BLaER1 (cell line): ENCODE measurements at regions not wholly inside any gene's neighbourhood (a gene's known extent, or its start where the extent isn't known, plus 50 kb on each side); places are given as distances from the start of the nearest gene placed in this dataset.

Source experiments
- H3K27ac ChIP-seq: shearing (Covaris generic); formaldehyde crosslinking; 2 replicates; pipeline ENCODE4 v1.8.1; 2022
- H3K27me3 ChIP-seq: shearing (Covaris generic); formaldehyde crosslinking; 2 replicates; pipeline ENCODE4 v1.8.1; 2022
- H3K36me3 ChIP-seq: shearing (Covaris generic); formaldehyde crosslinking; 2 replicates; pipeline ENCODE4 v1.8.1; 2022
- H3K4me1 ChIP-seq: shearing (Covaris generic); formaldehyde crosslinking; 2 replicates; pipeline ENCODE4 v1.8.1; 2022
- H3K4me2 ChIP-seq: shearing (Covaris generic); formaldehyde crosslinking; 2 replicates; pipeline ENCODE4 v1.8.1; 2022
- H3K4me3 ChIP-seq: shearing (Covaris generic); formaldehyde crosslinking; 2 replicates; pipeline ENCODE4 v1.8.1; 2022
- H3K9ac ChIP-seq: shearing (Covaris generic); formaldehyde crosslinking; 2 replicates; pipeline ENCODE4 v1.8.1; 2022
- H3K9me3 ChIP-seq: shearing (Covaris generic); formaldehyde crosslinking; 2 replicates; pipeline ENCODE4 v1.8.1; 2022
- H4K20me1 ChIP-seq: shearing (Covaris generic); formaldehyde crosslinking; 2 replicates; pipeline ENCODE4 v1.8.1; 2022
- Cebpa-rat ChIP-seq: shearing (Covaris generic); IDR thresholded peaks from 2 replicates; pipeline ENCODE4 v1.8.1; 2022

DNA sequence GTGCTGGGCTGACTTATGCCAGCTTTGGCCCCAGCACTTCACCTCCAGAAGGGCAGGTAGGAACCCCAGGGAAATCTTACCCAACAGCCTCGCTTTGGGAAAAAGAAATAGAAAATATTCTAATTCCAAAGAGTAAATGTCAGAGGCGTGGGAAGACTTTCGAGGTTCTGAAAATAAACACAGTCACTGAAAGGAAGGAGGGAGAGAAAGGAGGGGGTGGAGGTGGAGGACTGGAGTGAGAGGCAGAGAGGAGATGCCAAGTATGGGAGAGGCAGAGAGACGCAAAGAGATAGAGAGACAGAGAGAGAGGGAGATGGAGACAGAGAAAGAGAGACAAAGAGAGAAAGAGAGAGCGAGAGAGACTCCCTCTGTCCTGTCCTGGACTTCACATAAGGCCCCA lies 395.0 kb downstream of the PTPRU start:
- H4K20me1 ChIP-seq: no peaks in the 10 kb centered on the region
- H3K36me3 ChIP-seq: no peaks in the 10 kb centered on the region
- TF ChIP-seq Cebpa-rat: no peak
- no peaks in the 10 kb centered on the region for H3K4me1 ChIP-seq
- H3K27ac ChIP-seq: no peak overlapping the region
- H3K27me3 ChIP-seq: no peaks in the 10 kb centered on the region; the same call in 1 of the 2 replicates
- no peak overlapping the region for H3K9ac ChIP-seq
- H3K9me3 ChIP-seq: no peaks in the 10 kb centered on the region
- no peak overlapping the region for H3K4me3 ChIP-seq
- no peak overlapping the region for H3K4me2 ChIP-seq

DNA sequence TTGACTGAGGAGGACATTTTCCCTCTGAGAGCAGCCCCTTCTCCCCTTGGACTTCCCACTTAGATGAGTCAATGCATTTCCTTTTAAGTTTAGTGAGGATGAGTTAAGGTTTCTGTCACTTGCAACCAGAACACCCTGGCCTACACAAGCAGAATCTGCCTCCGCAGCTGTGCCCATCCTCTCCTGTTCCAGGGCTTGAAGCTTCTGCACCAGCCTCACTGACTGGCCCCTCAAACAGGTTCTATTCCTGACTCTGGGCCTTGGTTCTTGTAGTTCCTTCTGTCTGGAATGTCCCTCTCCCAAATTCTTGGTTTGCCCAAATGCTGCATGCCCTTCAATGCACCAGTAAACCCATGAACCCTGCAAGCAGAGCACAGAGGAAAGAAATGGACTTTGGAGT lies 394.4 kb downstream of the PTPRU start:
- H3K36me3 ChIP-seq: no peaks in the 10 kb centered on the region
- H3K4me1 ChIP-seq: no peaks in the 10 kb centered on the region
- no peak for TF ChIP-seq Cebpa-rat
- H3K4me2 ChIP-seq: no peak overlapping the region
- no peak overlapping the region for H3K27ac ChIP-seq
- H3K9ac ChIP-seq: no peak overlapping the region
- no peak overlapping the region for H3K4me3 ChIP-seq
- no peaks in the 10 kb centered on the region; the same call in 1 of the 2 replicates for H3K27me3 ChIP-seq
- no peaks in the 10 kb centered on the region for H4K20me1 ChIP-seq
- H3K9me3 ChIP-seq: no peaks in the 10 kb centered on the region

- H3K4me2 ChIP-seq: no peak overlapping the region
- no peaks in the 10 kb centered on the region for H3K36me3 ChIP-seq
- H3K4me3 ChIP-seq: no peak overlapping the region
- TF ChIP-seq Cebpa-rat: no peak
- no peaks in the 10 kb centered on the region for H3K4me1 ChIP-seq
- no peak overlapping the region for H3K9ac ChIP-seq
- no peaks in the 10 kb centered on the region for H4K20me1 ChIP-seq
- no peak overlapping the region for H3K27ac ChIP-seq
- H3K27me3 ChIP-seq: no peaks in the 10 kb centered on the region; the same call in 1 of the 2 replicates
- H3K9me3 ChIP-seq: no peaks in the 10 kb centered on the region
These were observed 393.6 kb downstream of the PTPRU start for GRCh38 chr1:29629814-29630516.

DNA sequence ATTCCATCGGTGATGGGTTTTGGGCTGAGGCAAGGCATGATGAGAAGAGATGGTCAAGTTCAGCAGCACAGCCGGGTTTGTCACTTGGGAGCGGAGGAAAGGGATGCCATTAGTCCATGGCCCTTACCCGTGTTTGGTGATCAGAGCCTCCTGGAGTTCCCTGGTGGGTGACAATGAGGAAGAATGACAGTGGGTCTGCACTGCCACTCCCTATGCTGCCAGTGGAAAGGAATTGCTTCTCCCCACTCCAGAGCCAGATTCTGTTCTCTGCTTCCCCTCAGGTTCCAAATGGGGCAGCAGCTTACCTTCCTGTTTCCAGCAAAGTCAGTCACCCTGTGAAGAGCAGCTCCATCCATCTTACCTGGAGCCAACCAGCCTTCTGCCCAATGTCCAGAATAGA lies 393.1 kb downstream of the PTPRU start:
- H3K9me3 ChIP-seq: no peaks in the 10 kb centered on the region
- H3K27ac ChIP-seq: no peak overlapping the region
- no peaks in the 10 kb centered on the region; the same call in 1 of the 2 replicates for H3K27me3 ChIP-seq
- no peak overlapping the region for H3K4me3 ChIP-seq
- no peak overlapping the region for H3K4me2 ChIP-seq
- H3K4me1 ChIP-seq: no peaks in the 10 kb centered on the region
- H4K20me1 ChIP-seq: no peaks in the 10 kb centered on the region
- no peak for TF ChIP-seq Cebpa-rat
- no peaks in the 10 kb centered on the region for H3K36me3 ChIP-seq
- H3K9ac ChIP-seq: no peak overlapping the region

- Histone ChIP-seq H3K4me3 (no peak overlapping the region), H3K27me3 (no peaks in the 10 kb centered on the region; the same call in 1 of the 2 replicates), H4K20me1 (no peaks in the 10 kb centered on the region), H3K4me2 (no peak overlapping the region), H3K4me1 (no peaks in the 10 kb centered on the region), H3K36me3 (no peaks in the 10 kb centered on the region), H3K27ac (no peak overlapping the region), H3K9ac (no peak overlapping the region), H3K9me3 (no peaks in the 10 kb centered on the region)
- no peak for TF ChIP-seq Cebpa-rat
These were observed 391.9 kb downstream of the PTPRU start for GRCh38 chr1:29628190-29628589.

- no peak overlapping the region for H3K4me3 ChIP-seq
- H4K20me1 ChIP-seq: no peaks in the 10 kb centered on the region
- H3K27ac ChIP-seq: no peak overlapping the region
- TF ChIP-seq Cebpa-rat: no peak
- no peak overlapping the region for H3K9ac ChIP-seq
- H3K4me1 ChIP-seq: peaks cover 8% of the 10 kb centered on the region; the same call in 1 of the 2 replicates
- no peaks in the 10 kb centered on the region; the same call in 1 of the 2 replicates for H3K27me3 ChIP-seq
- H3K4me2 ChIP-seq: no peak overlapping the region
- no peaks in the 10 kb centered on the region for H3K36me3 ChIP-seq
- H3K9me3 ChIP-seq: no peaks in the 10 kb centered on the region
These were observed 390.4 kb downstream of the PTPRU start for GRCh38 chr1:29626726-29627125.

DNA sequence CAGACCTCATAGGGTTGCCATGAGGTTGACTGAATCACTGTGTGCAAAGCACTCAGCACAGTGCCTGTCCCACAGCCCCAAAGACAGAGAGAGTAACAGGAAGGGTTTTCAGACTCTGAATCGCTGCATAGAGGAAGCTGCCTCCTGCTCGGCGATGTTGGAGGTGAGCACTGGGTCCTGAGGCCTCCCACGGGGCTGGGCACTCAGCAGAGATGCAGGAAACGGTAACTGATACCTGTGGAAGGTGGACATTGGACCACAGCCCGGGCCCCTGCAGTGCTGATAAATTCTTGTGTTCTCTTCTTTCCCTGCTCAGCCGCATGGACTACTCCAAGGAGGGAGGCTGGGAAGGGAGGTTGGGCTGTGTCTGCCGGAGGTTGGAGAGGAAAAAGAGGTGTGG lies 389.7 kb downstream of the PTPRU start:
- H4K20me1 ChIP-seq: no peaks in the 10 kb centered on the region
- no peak overlapping the region for H3K9ac ChIP-seq
- H3K4me3 ChIP-seq: no peak overlapping the region
- H3K4me1 ChIP-seq: peaks cover 8% of the 10 kb centered on the region; the same call in 1 of the 2 replicates
- no peaks in the 10 kb centered on the region; the same call in 1 of the 2 replicates for H3K27me3 ChIP-seq
- no peaks in the 10 kb centered on the region for H3K36me3 ChIP-seq
- H3K27ac ChIP-seq: no peak overlapping the region
- H3K4me2 ChIP-seq: no peak overlapping the region
- no peaks in the 10 kb centered on the region for H3K9me3 ChIP-seq
- no peak for TF ChIP-seq Cebpa-rat

DNA sequence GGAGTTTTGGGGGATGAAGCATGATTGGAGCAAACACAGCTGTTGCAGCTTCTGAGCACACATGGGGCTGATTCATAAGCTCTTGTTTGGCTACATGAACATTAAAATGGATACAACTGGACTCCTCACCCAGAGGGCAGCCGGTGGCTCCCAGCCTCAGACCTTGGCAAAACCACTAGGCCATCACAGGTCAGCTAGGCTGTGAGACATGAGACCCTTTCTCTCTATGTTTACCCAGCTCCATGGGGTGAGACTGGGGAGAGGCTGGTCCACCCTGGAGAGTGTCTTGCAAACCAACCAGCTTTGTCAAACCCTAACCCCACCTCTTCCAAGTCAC lies 388.7 kb downstream of the PTPRU start:
- no peak for TF ChIP-seq Cebpa-rat
- Histone ChIP-seq H3K27ac (no peak overlapping the region), H3K9me3 (no peaks in the 10 kb centered on the region), H3K9ac (no peak overlapping the region), H3K36me3 (no peaks in the 10 kb centered on the region), H3K4me1 (peaks cover 8% of the 10 kb centered on the region; the same call in 1 of the 2 replicates), H3K4me3 (no peak overlapping the region), H3K27me3 (no peaks in the 10 kb centered on the region; the same call in 1 of the 2 replicates), H4K20me1 (no peaks in the 10 kb centered on the region), H3K4me2 (no peak overlapping the region)

DNA sequence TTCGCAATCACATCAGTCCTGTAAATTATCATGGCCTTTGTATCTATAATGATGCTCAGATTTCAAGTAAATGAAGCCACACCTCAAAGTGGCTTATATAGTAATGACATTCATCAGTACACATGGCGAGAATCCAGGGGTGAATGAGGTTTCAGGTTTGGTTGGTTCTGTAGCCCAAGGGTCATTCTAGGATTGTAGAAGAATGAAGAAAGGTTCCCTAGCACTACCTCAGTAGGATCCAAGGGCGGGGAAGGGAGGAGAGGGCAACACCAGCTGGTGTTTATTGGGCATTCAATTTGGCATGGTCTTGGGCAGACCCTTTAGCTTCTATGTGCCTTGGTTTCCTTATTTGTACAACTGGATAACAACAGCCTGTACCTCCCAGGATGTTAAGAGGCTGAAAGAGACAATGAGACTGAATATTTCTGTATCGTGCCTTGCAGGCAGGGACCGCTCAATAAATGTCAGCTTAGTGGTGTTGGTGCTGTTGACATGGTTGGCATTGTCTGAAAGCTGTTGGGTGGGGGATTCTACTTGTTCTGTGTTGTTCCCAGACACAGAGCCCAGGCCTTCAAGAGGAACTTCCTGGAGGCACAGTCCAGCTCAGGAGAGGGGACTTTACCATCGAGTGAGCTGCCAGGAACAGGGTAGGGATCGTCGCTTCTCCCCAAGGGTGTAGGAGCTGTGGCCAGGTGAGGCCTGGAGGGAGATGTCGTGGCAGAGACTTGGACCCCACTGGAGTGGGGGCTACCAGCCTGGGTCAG lies 388.2 kb downstream of the PTPRU start:
- no peak for TF ChIP-seq Cebpa-rat
- Histone ChIP-seq H3K36me3 (no peaks in the 10 kb centered on the region), H3K4me2 (no peak overlapping the region), H3K4me3 (no peak overlapping the region), H3K4me1 (peaks cover 8% of the 10 kb centered on the region; the same call in 1 of the 2 replicates), H3K27ac (no peak overlapping the region), H4K20me1 (no peaks in the 10 kb centered on the region), H3K9ac (no peak overlapping the region), H3K27me3 (no peaks in the 10 kb centered on the region; the same call in 1 of the 2 replicates), H3K9me3 (no peaks in the 10 kb centered on the region)

GRCh38 chr1:29623501-29623900 lies 387.2 kb downstream of the PTPRU start:
- Histone ChIP-seq H3K4me2 (no peak overlapping the region), H3K4me3 (no peak overlapping the region), H3K9me3 (no peaks in the 10 kb centered on the region), H3K27ac (no peak overlapping the region), H3K27me3 (no peaks in the 10 kb centered on the region), H3K9ac (no peak overlapping the region), H4K20me1 (no peaks in the 10 kb centered on the region), H3K4me1 (peaks cover 8% of the 10 kb centered on the region; the same call in 1 of the 2 replicates), H3K36me3 (no peaks in the 10 kb centered on the region)
- no peak for TF ChIP-seq Cebpa-rat
